HT-29 (cell line): ENCODE measurements at regions not wholly inside any gene's neighbourhood (a gene's known extent, or its start where the extent isn't known, plus 50 kb on each side); places are given as distances from the start of the nearest gene placed in this dataset.

Experiments
- DNase-seq: peaks from one replicate; pipeline ENCODE4 v3.0.0-alpha.2; 2015; ENCODE audit warnings: low spot score

GRCh38 chr5:89992201-89992600 lies 417.4 kb downstream of the CETN3 start:
- DNase-seq: no peak

DNA sequence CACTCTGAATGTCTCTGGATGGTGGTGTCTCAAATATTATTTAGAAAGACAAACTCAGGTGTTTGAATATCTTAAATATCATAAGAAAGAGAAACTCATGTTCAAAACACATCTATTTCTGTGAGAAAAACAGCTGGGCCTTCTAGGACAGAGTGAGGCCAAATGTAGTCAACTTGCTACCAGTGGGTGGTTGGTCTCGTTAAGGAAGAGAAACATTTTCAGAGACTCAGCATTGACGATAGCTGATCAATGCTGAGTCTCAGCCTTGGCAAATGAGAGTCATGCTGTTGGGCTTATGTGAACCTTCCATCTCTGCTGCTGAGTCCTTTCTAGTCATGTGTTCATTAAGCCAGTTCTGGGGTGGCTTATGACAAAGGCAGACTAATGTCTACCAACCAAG lies 418.0 kb downstream of the CETN3 start:
- no peak for DNase-seq

DNA sequence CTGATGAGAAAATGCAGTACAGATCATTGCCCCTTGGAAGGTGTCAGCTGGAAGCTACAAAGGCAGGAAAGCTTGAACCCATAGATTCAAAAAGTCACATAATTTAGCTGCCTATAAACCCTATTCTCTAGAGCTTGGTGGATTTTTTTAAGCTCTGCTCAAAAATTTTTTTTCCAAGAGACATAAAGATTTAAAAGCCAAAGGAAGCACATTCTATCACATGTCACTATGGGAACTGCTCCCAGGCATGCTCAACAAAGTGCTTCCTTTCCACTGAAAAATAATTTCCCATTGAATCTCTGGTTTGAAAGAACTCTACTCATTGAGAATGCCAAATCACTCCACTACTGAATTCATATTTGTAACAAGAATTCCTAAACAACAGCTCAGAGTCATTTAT lies 419.8 kb downstream of the CETN3 start:
- DNase-seq: no peak

DNA sequence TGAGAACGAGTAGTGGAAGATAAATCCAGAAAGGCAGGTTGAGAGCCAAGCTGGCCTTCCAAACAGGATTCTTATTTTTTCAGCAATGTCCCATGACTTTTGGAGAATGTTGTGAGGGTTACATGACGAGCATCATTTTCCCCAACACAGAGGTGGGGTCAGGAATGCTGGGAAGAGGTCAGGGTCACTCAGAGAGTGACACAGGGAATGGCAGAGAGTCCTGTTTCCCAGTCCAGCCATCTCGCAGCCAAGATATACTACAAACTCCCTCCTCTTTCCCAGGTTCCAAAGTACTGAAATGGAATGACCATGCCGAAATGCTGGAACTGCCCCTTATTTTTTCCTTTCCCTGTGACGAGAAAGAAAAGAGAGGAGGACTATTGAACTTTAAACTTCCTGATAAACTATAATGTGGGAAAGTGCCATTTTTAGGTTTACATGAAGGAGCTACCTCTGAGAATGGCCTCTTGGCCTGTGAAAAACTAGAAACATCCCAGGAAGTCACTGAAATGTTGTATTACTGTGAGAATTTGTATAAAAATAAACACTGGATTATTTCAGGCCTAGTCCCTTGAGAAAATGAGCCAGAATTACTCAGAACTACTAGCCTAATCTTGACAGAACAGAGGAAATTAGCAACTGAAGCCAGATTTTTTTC lies 420.4 kb downstream of the CETN3 start:
- DNase-seq: no peak

GRCh38 chr5:89988129-89988810 lies 421.3 kb downstream of the CETN3 start:
- no peak for DNase-seq

- DNase-seq: no peak
These were observed 426.3 kb downstream of the CETN3 start for GRCh38 chr5:89983216-89983615.

GRCh38 chr5:89981878-89982773 lies 427.4 kb downstream of the CETN3 start:
- no peak for DNase-seq

- no peak for DNase-seq
These were observed 428.5 kb downstream of the CETN3 start for GRCh38 chr5:89981021-89981420.

DNA sequence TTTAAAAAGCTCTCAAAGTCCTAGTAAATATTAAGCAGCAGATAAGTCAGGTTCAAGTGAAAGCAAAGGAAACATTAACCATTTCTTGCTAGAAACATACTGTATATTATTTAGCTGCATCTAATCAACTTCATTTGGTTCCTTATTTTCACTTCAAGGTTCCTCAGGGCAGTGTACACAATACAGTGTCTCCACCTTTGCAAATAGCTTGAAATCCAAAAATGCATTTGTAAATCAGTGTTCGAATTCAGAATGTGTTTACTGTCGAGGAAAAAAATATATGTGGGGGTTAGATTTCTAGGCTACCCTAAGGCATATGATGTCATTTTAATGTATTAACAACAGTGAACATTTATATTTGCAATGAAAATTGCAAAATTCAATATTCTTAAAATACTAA lies 436.0 kb downstream of the CETN3 start:
- DNase-seq: no peak

- no peak for DNase-seq
These were observed 436.7 kb downstream of the CETN3 start for GRCh38 chr5:89972901-89973300.

DNA sequence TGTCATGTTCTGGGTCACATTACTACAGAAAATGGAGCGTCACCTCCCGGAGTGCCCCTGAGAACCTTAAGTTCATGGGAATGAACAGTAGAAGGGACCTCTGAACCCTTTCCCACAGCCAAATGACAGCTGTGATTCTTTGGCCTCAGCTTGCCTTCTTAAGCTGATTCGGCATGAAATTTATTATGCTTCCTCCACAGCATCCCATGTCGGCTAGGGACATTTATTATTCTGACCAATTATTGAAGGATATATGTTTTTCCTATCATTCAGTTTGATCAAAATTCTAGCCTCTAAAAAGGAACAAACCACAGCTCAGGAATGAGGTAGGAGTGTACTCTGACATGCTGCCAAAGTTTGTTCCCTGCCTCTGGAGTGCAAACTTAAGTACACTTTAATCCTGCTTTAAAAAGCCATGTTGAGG lies 440.6 kb downstream of the CETN3 start:
- DNase-seq: no peak

- no peak for DNase-seq
These were observed 441.6 kb downstream of the CETN3 start for GRCh38 chr5:89967771-89968444.

- DNase-seq: no peak
These were observed 452.7 kb downstream of the CETN3 start for GRCh38 chr5:89956838-89957237.

GRCh38 chr5:89954916-89955315 lies 454.6 kb downstream of the CETN3 start:
- no peak for DNase-seq

DNA sequence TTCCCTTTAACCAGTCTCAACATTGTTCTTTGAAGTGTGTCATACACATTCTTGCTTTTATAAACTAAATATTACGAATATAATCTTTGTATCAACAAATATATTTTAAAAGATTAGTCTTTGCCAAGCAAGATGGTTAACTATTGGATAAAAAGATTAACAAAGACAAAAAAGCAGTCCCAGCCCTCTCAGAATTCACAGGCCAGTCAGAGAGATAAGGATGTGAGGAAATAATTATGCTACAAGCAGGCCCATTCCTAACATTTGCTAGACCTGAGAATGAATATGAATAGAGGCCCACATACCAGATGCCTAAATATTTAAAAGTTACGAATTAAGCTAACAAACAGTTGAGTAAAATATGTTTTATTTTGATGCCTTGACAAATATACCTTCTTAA lies 457.7 kb downstream of the CETN3 start:
- no peak for DNase-seq

- no peak for DNase-seq
These were observed 459.3 kb downstream of the CETN3 start for GRCh38 chr5:89950234-89950633.

DNA sequence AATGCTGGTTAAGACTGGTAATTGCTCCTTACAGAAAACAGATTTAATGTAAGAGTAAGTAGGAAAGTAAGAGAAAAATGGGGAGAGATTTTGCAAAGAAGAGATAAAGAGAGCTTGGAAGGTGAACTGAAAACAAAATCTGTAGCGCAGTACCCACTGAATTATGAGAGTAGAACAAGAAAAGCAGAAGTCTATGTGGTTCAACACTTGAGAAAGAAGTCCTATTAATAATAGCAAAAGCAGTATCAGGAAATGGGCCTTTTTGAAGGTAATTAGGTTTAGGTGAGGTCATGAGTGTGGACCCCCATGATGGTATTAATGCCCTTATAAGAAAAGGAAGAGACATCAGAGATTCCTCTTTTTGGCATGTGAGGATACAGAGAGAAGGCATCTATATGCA lies 460.6 kb downstream of the CETN3 start:
- no peak for DNase-seq

GRCh38 chr5:89946916-89947315 lies 462.6 kb downstream of the CETN3 start:
- DNase-seq: no peak

DNA sequence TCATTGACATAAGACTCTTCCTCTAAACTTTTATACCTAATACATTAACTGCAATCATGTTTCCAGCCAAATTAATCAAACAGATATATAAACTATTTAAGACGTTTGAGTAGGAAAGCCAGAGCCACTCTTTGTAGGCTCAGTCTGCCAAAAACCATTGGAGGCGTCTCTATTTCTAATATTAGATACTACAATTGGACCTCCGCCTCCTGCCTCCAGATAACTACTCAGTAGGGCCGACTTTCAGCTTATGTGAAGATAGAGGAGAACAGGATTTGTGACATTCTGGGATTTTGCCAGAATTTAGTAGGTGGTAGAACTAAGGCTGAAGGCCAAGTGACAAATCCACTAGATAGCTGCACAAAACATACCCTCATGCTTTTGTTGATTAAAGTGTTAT lies 463.0 kb downstream of the CETN3 start:
- DNase-seq: no peak

GRCh38 chr5:89942171-89942570 lies 467.4 kb downstream of the CETN3 start:
- no peak for DNase-seq

- no peak for DNase-seq
These were observed 473.0 kb downstream of the CETN3 start for GRCh38 chr5:89936576-89936975.

DNA sequence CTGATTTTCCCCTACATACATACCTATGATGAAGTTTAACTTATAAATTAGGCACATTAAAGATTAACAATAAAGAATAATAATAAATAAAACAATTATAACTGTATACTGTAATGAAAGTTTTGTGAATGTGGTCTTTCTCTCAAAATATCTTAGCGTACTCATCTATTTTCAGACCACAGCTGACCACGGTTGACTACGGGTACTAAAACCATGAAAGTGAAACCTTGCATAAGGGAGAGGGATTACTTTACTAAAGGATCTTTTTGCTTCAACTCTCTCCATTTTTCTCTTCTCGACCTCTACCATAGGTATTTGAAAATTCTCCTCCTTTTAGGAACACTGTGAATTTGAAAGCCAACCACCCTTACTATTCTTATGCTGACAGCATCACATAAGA lies 475.5 kb downstream of the CETN3 start:
- no peak for DNase-seq
